VCaP (cell line): ENCODE measurements at regions not wholly inside any gene's neighbourhood (a gene's known extent, or its start where the extent isn't known, plus 50 kb on each side); places are given as distances from the start of the nearest gene placed in this dataset.

ENCODE experiments used
- H3K27ac ChIP-seq: fragments of 450-650 bp; 2 replicates; pipeline ENCODE4 v1.5.1; 2017
- CTCF ChIP-seq: fragments of 450-650 bp; conservative IDR thresholded peaks from 2 replicates; pipeline ENCODE4 v1.5.1; 2017; ENCODE audit warnings: mild to moderate bottlenecking, moderate library complexity

GRCh38 chr4:78720994-78721677, 55.0 kb upstream of the BMP2K start:
- H3K27ac ChIP-seq: no peak overlapping the region
- no peak for TF ChIP-seq CTCF

- TF ChIP-seq CTCF: no peak
These were observed 54.4 kb upstream of the BMP2K start for GRCh38 chr4:78721747-78722146.

GRCh38 chr4:78722320-78722719, 53.8 kb upstream of the BMP2K start:
- peak overlapping the region; percentile 51 for H3K27ac ChIP-seq
- no peak for TF ChIP-seq CTCF

More at GRCh38 chr4:78721747-78722146, 54.4 kb upstream of the BMP2K start:
- H3K27ac ChIP-seq: peak overlapping the region; percentile 51; the same call in 1 of the 2 replicates

GRCh38 chr4:78722878-78723277, 53.3 kb upstream of the BMP2K start:
- H3K27ac ChIP-seq: peak overlapping the region; percentile 51
- no peak for TF ChIP-seq CTCF
